ENCODE measurements at regions not wholly inside any gene's neighbourhood (a gene's known extent, or its start where the extent isn't known, plus 50 kb on each side); places are given as distances from the start of the nearest gene placed in this dataset.

GRCh38 chr3:153897025-153897723 is 224.0 kb upstream of the ARHGEF26 start:
- no peaks in the 10 kb centered on the region for H3K27me3 ChIP-seq (ENCODE audit: control insufficient read depth in 1 of 2, insufficient read depth in 2 of 2, low read length in 2 of 2)
- peaks cover 8% of the 10 kb centered on the region for H3K4me1 ChIP-seq (ENCODE audit: insufficient read depth, low read length)
- no peak overlapping the region for H3K27ac ChIP-seq (ENCODE audit: low read depth, low read length)
- H3K9me3 ChIP-seq (ENCODE audit: low read length): no peaks in the 10 kb centered on the region
- H3K36me3 ChIP-seq (ENCODE audit: insufficient read depth, low read length): no peaks in the 10 kb centered on the region
- no peak overlapping the region for H3K4me3 ChIP-seq (ENCODE audit: low read depth in 1 of 2, low read length in 2 of 2)
- H3K9ac ChIP-seq (ENCODE audit: low read length): no peak overlapping the region

GRCh38 chr3:153897842-153898241 is 223.3 kb upstream of the ARHGEF26 start:
- Histone ChIP-seq H3K36me3 (ENCODE audit: insufficient read depth, low read length) (no peaks in the 10 kb centered on the region), H3K9ac (ENCODE audit: low read length) (no peak overlapping the region), H3K4me1 (ENCODE audit: insufficient read depth, low read length) (peaks cover under 1% of the 10 kb centered on the region), H3K27me3 (ENCODE audit: control insufficient read depth in 1 of 2, insufficient read depth in 2 of 2, low read length in 2 of 2) (no peaks in the 10 kb centered on the region), H3K9me3 (ENCODE audit: low read length) (no peaks in the 10 kb centered on the region), H3K27ac (ENCODE audit: low read depth, low read length) (no peak overlapping the region), H3K4me3 (ENCODE audit: low read depth in 1 of 2, low read length in 2 of 2) (no peak overlapping the region)

GRCh38 chr3:153901152-153901551 is 220.0 kb upstream of the ARHGEF26 start:
- no peaks in the 10 kb centered on the region for H3K4me1 ChIP-seq (ENCODE audit: insufficient read depth, low read length)
- no peaks in the 10 kb centered on the region for H3K36me3 ChIP-seq (ENCODE audit: insufficient read depth, low read length)
- no peaks in the 10 kb centered on the region for H3K9me3 ChIP-seq (ENCODE audit: low read length)
- H3K9ac ChIP-seq (ENCODE audit: low read length): no peak overlapping the region
- no peak overlapping the region for H3K27ac ChIP-seq (ENCODE audit: low read depth, low read length)
- H3K27me3 ChIP-seq (ENCODE audit: control insufficient read depth in 1 of 2, insufficient read depth in 2 of 2, low read length in 2 of 2): no peaks in the 10 kb centered on the region
- no peak overlapping the region for H3K4me3 ChIP-seq (ENCODE audit: low read depth in 1 of 2, low read length in 2 of 2)

GRCh38 chr3:153901991-153902390 is 219.2 kb upstream of the ARHGEF26 start:
- H3K4me3 ChIP-seq (ENCODE audit: low read depth in 1 of 2, low read length in 2 of 2): no peak overlapping the region

GRCh38 chr3:153903430-153903829 is 217.8 kb upstream of the ARHGEF26 start:
- Histone ChIP-seq H3K4me3 (ENCODE audit: low read depth in 1 of 2, low read length in 2 of 2) (no peak overlapping the region), H3K36me3 (ENCODE audit: insufficient read depth, low read length) (no peaks in the 10 kb centered on the region), H3K27me3 (ENCODE audit: control insufficient read depth in 1 of 2, insufficient read depth in 2 of 2, low read length in 2 of 2) (no peaks in the 10 kb centered on the region), H3K9me3 (ENCODE audit: low read length) (no peaks in the 10 kb centered on the region), H3K9ac (ENCODE audit: low read length) (no peak overlapping the region), H3K27ac (ENCODE audit: low read depth, low read length) (no peak overlapping the region), H3K4me1 (ENCODE audit: insufficient read depth, low read length) (no peaks in the 10 kb centered on the region)

More at GRCh38 chr3:153901991-153902390, 219.2 kb upstream of the ARHGEF26 start:
- no peaks in the 10 kb centered on the region for H3K27me3 ChIP-seq (ENCODE audit: control insufficient read depth in 1 of 2, insufficient read depth in 2 of 2, low read length in 2 of 2)
- H3K9me3 ChIP-seq (ENCODE audit: low read length): no peaks in the 10 kb centered on the region
- H3K4me1 ChIP-seq (ENCODE audit: insufficient read depth, low read length): no peaks in the 10 kb centered on the region
- no peak overlapping the region for H3K27ac ChIP-seq (ENCODE audit: low read depth, low read length)
- no peak overlapping the region for H3K9ac ChIP-seq (ENCODE audit: low read length)
- no peaks in the 10 kb centered on the region for H3K36me3 ChIP-seq (ENCODE audit: insufficient read depth, low read length)

- Histone ChIP-seq H3K9ac (ENCODE audit: low read length) (no peak overlapping the region), H3K4me1 (ENCODE audit: insufficient read depth, low read length) (no peaks in the 10 kb centered on the region), H3K4me3 (ENCODE audit: low read depth in 1 of 2, low read length in 2 of 2) (no peak overlapping the region), H3K27ac (ENCODE audit: low read depth, low read length) (no peak overlapping the region), H3K36me3 (ENCODE audit: insufficient read depth, low read length) (no peaks in the 10 kb centered on the region), H3K9me3 (ENCODE audit: low read length) (no peaks in the 10 kb centered on the region), H3K27me3 (ENCODE audit: control insufficient read depth in 1 of 2, insufficient read depth in 2 of 2, low read length in 2 of 2) (no peaks in the 10 kb centered on the region)
Observed at GRCh38 chr3:153906366-153906765, 214.8 kb upstream of the ARHGEF26 start.

- H3K4me1 ChIP-seq (ENCODE audit: insufficient read depth, low read length): no peaks in the 10 kb centered on the region
- no peak overlapping the region for H3K9ac ChIP-seq (ENCODE audit: low read length)
- no peaks in the 10 kb centered on the region for H3K9me3 ChIP-seq (ENCODE audit: low read length)
- no peaks in the 10 kb centered on the region for H3K27me3 ChIP-seq (ENCODE audit: control insufficient read depth in 1 of 2, insufficient read depth in 2 of 2, low read length in 2 of 2)
- no peaks in the 10 kb centered on the region for H3K36me3 ChIP-seq (ENCODE audit: insufficient read depth, low read length)
- H3K27ac ChIP-seq (ENCODE audit: low read depth, low read length): no peak overlapping the region
- no peak overlapping the region for H3K4me3 ChIP-seq (ENCODE audit: low read depth in 1 of 2, low read length in 2 of 2)
Observed at GRCh38 chr3:153910387-153910786, 210.8 kb upstream of the ARHGEF26 start.

GRCh38 chr3:153911116-153911515 is 210.1 kb upstream of the ARHGEF26 start:
- Histone ChIP-seq H3K4me1 (ENCODE audit: insufficient read depth, low read length) (no peaks in the 10 kb centered on the region), H3K27me3 (ENCODE audit: control insufficient read depth in 1 of 2, insufficient read depth in 2 of 2, low read length in 2 of 2) (no peaks in the 10 kb centered on the region), H3K9me3 (ENCODE audit: low read length) (no peaks in the 10 kb centered on the region), H3K36me3 (ENCODE audit: insufficient read depth, low read length) (no peaks in the 10 kb centered on the region), H3K4me3 (ENCODE audit: low read depth in 1 of 2, low read length in 2 of 2) (no peak overlapping the region), H3K9ac (ENCODE audit: low read length) (no peak overlapping the region), H3K27ac (ENCODE audit: low read depth, low read length) (no peak overlapping the region)

GRCh38 chr3:153919773-153920172 is 201.4 kb upstream of the ARHGEF26 start:
- H3K36me3 ChIP-seq (ENCODE audit: insufficient read depth, low read length): no peaks in the 10 kb centered on the region
- no peaks in the 10 kb centered on the region for H3K4me1 ChIP-seq (ENCODE audit: insufficient read depth, low read length)
- no peaks in the 10 kb centered on the region for H3K9me3 ChIP-seq (ENCODE audit: low read length)
- H3K4me3 ChIP-seq (ENCODE audit: low read depth in 1 of 2, low read length in 2 of 2): no peak overlapping the region
- no peak overlapping the region for H3K27ac ChIP-seq (ENCODE audit: low read depth, low read length)
- H3K9ac ChIP-seq (ENCODE audit: low read length): no peak overlapping the region
- H3K27me3 ChIP-seq (ENCODE audit: control insufficient read depth in 1 of 2, insufficient read depth in 2 of 2, low read length in 2 of 2): no peaks in the 10 kb centered on the region

- H3K4me1 ChIP-seq (ENCODE audit: insufficient read depth, low read length): no peaks in the 10 kb centered on the region
- no peak overlapping the region for H3K9ac ChIP-seq (ENCODE audit: low read length)
- H3K36me3 ChIP-seq (ENCODE audit: insufficient read depth, low read length): no peaks in the 10 kb centered on the region
- no peaks in the 10 kb centered on the region for H3K27me3 ChIP-seq (ENCODE audit: control insufficient read depth in 1 of 2, insufficient read depth in 2 of 2, low read length in 2 of 2)
- no peak overlapping the region for H3K27ac ChIP-seq (ENCODE audit: low read depth, low read length)
- H3K4me3 ChIP-seq (ENCODE audit: low read depth in 1 of 2, low read length in 2 of 2): no peak overlapping the region
- no peaks in the 10 kb centered on the region for H3K9me3 ChIP-seq (ENCODE audit: low read length)
Observed at GRCh38 chr3:153921826-153922225, 199.4 kb upstream of the ARHGEF26 start.

GRCh38 chr3:153925841-153926514 is 195.2 kb upstream of the ARHGEF26 start:
- no peak overlapping the region for H3K9ac ChIP-seq (ENCODE audit: low read length)
- H3K4me3 ChIP-seq (ENCODE audit: low read depth in 1 of 2, low read length in 2 of 2): no peak overlapping the region
- H3K27ac ChIP-seq (ENCODE audit: low read depth, low read length): no peak overlapping the region
- no peaks in the 10 kb centered on the region for H3K27me3 ChIP-seq (ENCODE audit: control insufficient read depth in 1 of 2, insufficient read depth in 2 of 2, low read length in 2 of 2)
- H3K9me3 ChIP-seq (ENCODE audit: low read length): no peaks in the 10 kb centered on the region
- no peaks in the 10 kb centered on the region for H3K4me1 ChIP-seq (ENCODE audit: insufficient read depth, low read length)
- H3K36me3 ChIP-seq (ENCODE audit: insufficient read depth, low read length): no peaks in the 10 kb centered on the region

GRCh38 chr3:153927107-153927506 is 194.1 kb upstream of the ARHGEF26 start:
- Histone ChIP-seq H3K36me3 (ENCODE audit: insufficient read depth, low read length) (no peaks in the 10 kb centered on the region), H3K27ac (ENCODE audit: low read depth, low read length) (no peak overlapping the region), H3K4me3 (ENCODE audit: low read depth in 1 of 2, low read length in 2 of 2) (no peak overlapping the region), H3K9ac (ENCODE audit: low read length) (no peak overlapping the region), H3K4me1 (ENCODE audit: insufficient read depth, low read length) (no peaks in the 10 kb centered on the region), H3K9me3 (ENCODE audit: low read length) (no peaks in the 10 kb centered on the region), H3K27me3 (ENCODE audit: control insufficient read depth in 1 of 2, insufficient read depth in 2 of 2, low read length in 2 of 2) (no peaks in the 10 kb centered on the region)
